ENCODE measurements at regions not wholly inside any gene's neighbourhood (a gene's known extent, or its start where the extent isn't known, plus 50 kb on each side); places are given as distances from the start of the nearest gene placed in this dataset.
"Not testable (repeated sequence)": the region's sequence is repeated elsewhere in the genome, so short reads cannot be mapped to it uniquely, and the experiment has no call there.

DNA sequence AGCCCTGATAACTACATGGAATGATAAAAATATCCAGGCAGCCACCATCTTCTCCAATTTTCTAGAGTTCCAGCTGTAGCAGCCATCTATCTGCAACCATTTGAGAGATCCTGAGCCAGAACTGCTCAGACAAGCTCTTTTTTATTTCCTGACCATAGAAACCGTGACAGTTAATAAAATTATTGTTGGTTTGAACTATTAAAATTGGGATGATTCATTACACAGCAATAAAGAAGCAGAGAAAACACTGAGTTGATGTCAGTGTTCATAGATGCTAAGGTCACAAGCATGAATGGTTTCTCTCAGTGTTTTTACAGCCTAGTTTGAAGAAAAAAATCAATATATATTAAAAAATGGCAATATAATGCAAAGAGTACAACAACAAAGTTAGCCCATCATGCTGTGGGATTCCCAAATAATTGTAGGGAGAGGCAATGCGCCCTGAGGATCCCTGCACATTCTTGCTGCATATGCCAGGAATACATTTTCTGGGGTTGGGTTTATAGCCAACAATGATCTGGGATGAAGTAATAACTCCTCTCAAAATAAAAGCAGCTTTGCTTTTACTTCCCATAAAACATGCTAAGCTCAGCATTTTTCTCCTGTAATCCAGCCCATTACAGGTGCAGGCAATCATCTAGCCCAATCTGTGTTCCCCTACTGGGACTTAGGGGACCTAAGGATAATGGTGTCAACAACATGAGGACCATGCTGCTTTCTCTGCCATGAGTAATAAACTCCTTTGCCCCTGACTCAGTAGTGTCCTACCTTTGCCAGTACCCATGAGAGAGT is 84.0 kb downstream of the PABPC4L start:
- DNase-seq, result no peak
- H3K27ac ChIP-seq, result no peak overlapping the region
- H3K27me3 ChIP-seq, result no peaks in the 10 kb centered on the region
- intact Hi-C loops (cut with DNase I), result no loop called here
- H3K4me3 ChIP-seq, result no peak overlapping the region
- WGBS, 4 donors, result 75 to 86% (median 78%) methylated on average over 2 of the region's 2 CpGs
- H3K36me3 ChIP-seq, result no peaks in the 10 kb centered on the region
- H3K9me3 ChIP-seq, result no peaks in the 10 kb centered on the region
- no peaks in the 10 kb centered on the region for H3K4me1 ChIP-seq
- no peak for ATAC-seq
- TF ChIP-seq POLR2A (IDR thresholded peaks at IDR 0.05) (no peak), CTCF (IDR thresholded peaks at IDR 0.05) (no peak)

- DNase-seq (no peak), ATAC-seq (no peak)
- Histone ChIP-seq H3K36me3 (no peaks in the 10 kb centered on the region), H3K4me3 (no peak overlapping the region), H3K4me1 (no peaks in the 10 kb centered on the region), H3K27me3 (no peaks in the 10 kb centered on the region), H3K27ac (no peak overlapping the region), H3K9me3 (no peaks in the 10 kb centered on the region)
- no peak for TF ChIP-seq POLR2A (IDR thresholded peaks at IDR 0.05)
- no peak for TF ChIP-seq CTCF (IDR thresholded peaks at IDR 0.05)
- intact Hi-C loops (cut with DNase I), result no loop called here
- 52 to 65% (median 62%) methylated on average over 3 of the region's 3 CpGs for WGBS, 4 donors
Observed at GRCh38 chr4:134089885-134090284, 111.7 kb downstream of the PABPC4L start.

GRCh38 chr4:134085496-134085895 is 116.1 kb downstream of the PABPC4L start:
- H3K9me3 ChIP-seq, result no peaks in the 10 kb centered on the region
- no peak overlapping the region for H3K4me3 ChIP-seq
- WGBS, 4 donors, result 65 to 73% (median 68%) methylated on average over 2 of the region's 2 CpGs
- no peaks in the 10 kb centered on the region for H3K36me3 ChIP-seq
- ATAC-seq, result no peak
- intact Hi-C loops (cut with DNase I), result no loop called here
- H3K27ac ChIP-seq, result no peak overlapping the region
- TF ChIP-seq POLR2A (IDR thresholded peaks at IDR 0.05) (no peak), CTCF (IDR thresholded peaks at IDR 0.05) (no peak)
- no peak for DNase-seq
- H3K4me1 ChIP-seq, result no peaks in the 10 kb centered on the region
- no peaks in the 10 kb centered on the region for H3K27me3 ChIP-seq

DNA sequence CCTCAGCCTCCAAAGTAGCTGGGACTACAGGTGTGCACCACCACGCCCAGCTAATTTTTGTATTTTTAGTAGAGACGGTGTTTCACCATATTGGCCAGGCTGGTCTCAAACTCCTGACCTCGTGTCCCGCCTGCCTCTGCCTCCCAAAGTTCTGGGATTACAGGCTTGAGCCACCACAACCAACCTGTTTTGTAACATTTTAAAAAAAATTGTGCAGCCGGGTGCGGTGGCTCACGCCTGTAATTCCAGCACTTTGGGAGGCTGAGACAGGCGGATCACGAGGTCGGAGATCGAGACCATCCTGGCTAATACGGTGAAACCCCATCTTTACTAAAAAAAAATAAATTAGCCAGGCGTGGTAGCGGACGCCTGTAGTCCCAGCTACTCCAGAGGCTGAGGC is 122.5 kb downstream of the PABPC4L start:
- H3K4me3 ChIP-seq; H3K36me3 ChIP-seq; H3K9me3 ChIP-seq; H3K4me1 ChIP-seq; H3K27me3 ChIP-seq; ATAC-seq; H3K27ac ChIP-seq; DNase-seq; intact Hi-C loops (cut with DNase I): not testable (repeated sequence)
- WGBS, 4 donors, result 96 to 99% (median 98%) methylated on average over 15 of the region's 15 CpGs
